GM21381 (cell line): ENCODE measurements at regions not wholly inside any gene's neighbourhood (a gene's known extent, or its start where the extent isn't known, plus 50 kb on each side); places are given as distances from the start of the nearest gene placed in this dataset.
"Not testable (repeated sequence)": the region's sequence is repeated elsewhere in the genome, so short reads cannot be mapped to it uniquely, and the experiment has no call there.

Experiments used
- ATAC-seq: cut with Tn5 transposase; IDR thresholded peaks from one replicate; pipeline ENCODE4 v1.9.1; 2021; ENCODE audit warnings: mild to moderate bottlenecking, moderate library complexity; ENCODE audit not compliant: unreplicated experiment

DNA sequence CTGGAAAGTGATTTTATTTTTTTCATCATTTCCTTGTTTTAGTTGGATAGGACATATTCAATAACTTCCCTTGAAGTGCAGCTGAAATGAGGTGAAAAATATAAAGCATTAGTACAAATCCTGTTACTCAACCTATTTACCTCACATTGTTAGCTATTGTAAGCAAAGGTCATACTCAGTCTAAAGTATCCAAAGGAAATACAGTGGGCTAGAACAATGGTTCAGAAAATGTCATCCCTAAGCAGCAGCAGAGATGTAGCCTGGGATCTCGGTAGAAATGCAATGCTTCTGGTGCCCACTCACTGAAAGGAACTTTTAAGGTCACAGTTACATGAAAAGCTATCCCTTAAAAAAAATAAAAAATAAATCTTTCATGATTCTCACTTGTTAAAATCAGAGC, 300.6 kb downstream of the PPP4R3C start:
- no peak for ATAC-seq

GRCh38 chrX:27156921-27157320, 306.2 kb downstream of the PPP4R3C start:
- ATAC-seq, result not testable (repeated sequence)

- ATAC-seq, result no peak
Observed at GRCh38 chrX:27136325-27136724, 326.8 kb downstream of the PPP4R3C start.

GRCh38 chrX:27132862-27133261, 330.3 kb downstream of the PPP4R3C start:
- no peak for ATAC-seq

- ATAC-seq, result not testable (repeated sequence)
Observed at GRCh38 chrX:27087176-27087575, 376.0 kb downstream of the PPP4R3C start.

- ATAC-seq, result no peak
Observed at GRCh38 chrX:27086237-27086636, 376.9 kb downstream of the PPP4R3C start.

GRCh38 chrX:27085346-27085745, 377.8 kb downstream of the PPP4R3C start:
- no peak for ATAC-seq

DNA sequence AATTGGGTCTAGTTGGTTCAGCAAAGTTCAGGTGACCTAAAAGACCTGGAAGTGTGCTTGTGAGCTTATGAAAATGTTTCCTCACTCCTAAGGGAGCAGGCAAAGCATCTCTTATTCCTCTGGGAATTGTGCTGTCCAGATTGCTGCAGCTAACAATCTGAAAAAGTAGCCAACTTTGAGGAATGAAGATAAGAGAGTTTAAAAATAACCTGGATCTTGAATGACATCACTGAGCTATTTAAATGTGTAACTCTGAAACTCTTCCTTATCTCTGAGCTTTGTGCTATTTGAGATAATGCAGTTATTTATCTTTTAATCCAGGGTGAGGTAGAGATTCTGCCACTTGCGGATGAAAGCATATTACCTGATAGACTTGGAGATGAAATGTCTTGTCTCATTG, 384.8 kb downstream of the PPP4R3C start:
- no peak for ATAC-seq

DNA sequence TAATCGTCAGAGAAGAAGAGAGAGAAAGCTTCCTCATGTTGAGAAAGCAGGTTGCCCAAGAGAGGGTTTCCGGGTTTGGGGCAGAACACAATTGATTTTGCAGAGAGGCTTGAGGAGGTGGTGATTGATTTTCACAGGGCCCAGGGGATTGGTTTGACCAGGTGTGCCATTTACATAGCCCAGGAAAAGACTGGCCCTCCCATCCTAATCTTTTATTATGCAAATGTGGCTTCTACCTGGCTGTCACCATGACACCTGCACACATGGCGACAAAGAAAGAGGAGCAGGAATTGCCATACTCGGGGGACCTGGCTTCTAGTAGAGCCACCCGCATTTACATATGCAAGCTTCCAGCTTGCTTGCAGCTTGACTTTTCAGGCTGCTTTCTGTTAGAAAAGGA, 405.3 kb downstream of the PPP4R3C start:
- no peak for ATAC-seq

GRCh38 chrX:27039332-27039731, 423.8 kb downstream of the PPP4R3C start:
- no peak for ATAC-seq

- ATAC-seq, result no peak
Observed at GRCh38 chrX:27008486-27008885, 454.7 kb downstream of the PPP4R3C start.

DNA sequence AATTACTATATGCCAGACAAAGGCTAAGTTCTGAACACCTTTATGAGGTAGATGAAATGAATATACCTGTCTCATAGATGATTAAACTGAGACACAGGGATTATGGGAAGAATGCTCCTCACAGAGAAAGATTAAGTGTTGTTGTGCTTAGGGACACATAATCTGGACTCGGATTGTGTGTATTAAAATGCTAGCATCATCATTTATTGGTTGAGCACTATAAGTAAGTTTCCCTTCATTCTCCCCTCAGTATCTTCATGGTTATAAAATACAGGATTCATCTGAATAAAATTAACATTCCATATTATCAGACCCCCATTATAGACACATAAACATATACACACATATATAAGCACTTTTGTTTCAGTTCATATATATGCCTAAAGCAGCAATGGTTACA, 463.5 kb downstream of the PPP4R3C start:
- no peak for ATAC-seq

DNA sequence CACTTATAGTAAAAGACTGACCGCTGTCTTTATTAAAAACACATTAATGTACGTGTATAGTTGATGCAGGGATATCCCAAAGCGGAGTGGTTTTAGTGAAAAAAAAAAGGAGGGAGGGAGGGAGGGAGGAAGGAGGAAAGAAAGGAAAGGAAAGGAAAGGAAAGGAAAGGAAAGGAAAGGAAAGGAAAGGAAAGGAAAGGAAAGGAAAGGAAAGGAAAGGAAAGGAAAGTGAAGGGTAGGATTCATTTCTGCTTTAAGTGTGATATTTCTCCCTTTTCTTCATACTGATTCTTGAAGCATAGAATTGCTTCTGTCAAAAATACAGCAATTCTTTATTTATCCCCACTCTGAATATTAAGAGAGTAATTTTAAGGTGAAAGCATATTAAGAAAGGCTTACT, 504.9 kb downstream of the PPP4R3C start:
- no peak for ATAC-seq

DNA sequence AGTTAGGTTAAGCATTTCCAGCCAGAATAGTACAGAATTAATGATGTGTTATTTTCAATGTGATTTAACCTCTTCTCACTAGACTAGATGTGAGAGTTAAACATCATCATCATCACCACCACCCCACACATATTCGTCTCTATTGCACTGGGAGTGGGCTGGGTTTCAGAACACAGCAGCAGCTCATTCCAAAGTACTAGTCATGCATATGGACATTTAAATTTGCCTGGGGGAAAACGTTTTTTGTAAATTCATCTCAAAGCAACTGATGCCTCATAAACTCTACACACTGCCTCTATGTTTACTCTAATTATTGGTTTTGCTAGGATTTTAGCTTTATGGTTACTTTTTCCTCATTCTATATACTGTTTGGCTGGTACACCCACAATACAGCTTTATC, 509.1 kb downstream of the PPP4R3C start:
- ATAC-seq, result no peak

- no peak for ATAC-seq
Observed at GRCh38 chrX:26952213-26952612, 510.9 kb downstream of the PPP4R3C start.

DNA sequence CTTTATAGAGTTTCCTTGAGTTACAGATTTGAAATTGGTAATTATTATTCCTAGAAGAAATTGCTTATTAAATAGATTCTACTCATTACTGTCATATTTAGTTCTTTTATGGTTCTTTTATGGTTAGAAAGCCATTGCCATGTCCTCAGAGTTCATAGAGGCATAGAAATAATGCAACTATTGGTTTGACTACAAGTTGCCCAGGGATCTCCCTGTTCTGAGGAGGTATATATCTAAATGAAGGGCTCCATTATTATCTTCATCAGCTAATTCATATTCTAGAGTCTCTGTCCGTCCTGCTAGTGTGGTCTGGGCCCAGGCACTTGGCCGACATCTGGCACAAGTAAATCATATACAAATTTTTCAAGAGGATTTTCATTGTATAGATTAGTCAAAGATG, 535.7 kb downstream of the PPP4R3C start:
- no peak for ATAC-seq

DNA sequence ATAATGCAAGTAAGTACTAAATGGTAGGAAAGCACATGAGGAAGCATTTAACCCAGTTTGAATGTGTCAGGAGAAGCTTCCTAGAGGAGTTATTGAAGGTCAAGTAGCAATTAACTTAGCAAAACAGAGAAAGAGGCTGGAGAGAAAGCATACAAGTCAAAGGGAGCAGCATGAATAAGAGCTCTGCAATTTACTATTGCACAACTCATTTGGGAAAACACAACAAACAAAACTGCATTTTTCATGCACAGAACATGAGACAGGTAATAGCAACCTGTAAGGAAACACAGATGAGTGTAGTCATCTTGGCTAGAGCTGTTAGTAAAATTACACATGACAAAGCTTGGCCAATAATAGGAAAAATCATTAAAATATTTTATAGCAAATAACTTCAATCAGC, 538.1 kb downstream of the PPP4R3C start:
- ATAC-seq, result no peak

DNA sequence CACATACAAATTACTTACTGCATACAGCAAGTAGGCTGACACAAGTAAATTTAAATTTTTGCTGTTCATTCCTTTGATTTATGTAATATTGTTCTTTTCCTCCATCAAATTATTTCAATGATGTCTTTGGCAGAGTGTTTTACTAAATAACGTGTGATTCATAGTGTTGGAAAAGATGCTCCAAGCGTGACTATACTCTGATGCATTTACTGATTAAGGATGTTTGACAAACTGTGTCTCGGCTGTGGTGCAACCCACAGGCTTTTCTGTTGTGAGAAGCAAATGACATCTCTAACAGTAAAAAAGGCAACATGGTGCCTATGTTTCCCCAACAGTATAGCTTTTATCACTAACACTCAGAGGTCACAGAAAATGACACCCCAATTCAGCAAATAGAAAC, 540.9 kb downstream of the PPP4R3C start:
- no peak for ATAC-seq

- no peak for ATAC-seq
Observed at GRCh38 chrX:26918631-26919030, 544.5 kb downstream of the PPP4R3C start.

DNA sequence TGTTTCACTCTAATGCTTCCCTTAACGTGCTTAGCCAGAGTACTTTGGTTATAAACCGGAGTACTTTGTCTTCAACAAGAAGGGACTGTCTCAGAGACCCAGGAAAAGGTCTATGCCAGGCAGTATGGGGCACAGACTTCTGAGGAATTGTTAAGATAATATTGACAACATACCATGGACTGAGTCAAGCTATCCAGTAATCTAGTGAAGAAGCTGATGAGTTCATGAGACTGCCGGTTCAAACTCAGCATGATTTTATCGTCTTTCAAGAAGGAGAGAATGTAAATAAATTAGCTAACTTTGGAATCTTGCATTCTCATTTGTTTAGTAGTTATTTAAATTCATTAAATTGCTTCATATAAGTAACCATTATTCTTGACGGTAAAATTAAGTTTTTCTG, 546.1 kb downstream of the PPP4R3C start:
- no peak for ATAC-seq

GRCh38 chrX:26915064-26915463, 548.1 kb downstream of the PPP4R3C start:
- ATAC-seq, result no peak

DNA sequence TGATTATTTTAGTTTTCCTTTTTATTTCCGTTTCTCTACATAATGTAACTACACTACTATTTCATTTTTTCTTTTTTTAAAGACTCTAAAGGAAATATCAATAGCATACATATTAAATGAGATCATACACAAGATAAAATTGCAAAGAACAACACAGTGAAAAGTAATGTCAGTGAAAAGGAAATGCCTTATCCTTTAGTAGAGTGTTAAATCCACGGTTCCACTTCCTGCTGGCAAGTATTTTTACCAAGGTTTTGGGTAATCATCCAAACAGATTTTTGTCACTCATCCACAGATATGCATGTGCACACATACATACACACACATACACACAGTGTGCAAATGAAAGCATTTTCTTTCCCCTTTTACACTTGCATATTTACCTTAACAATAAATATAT, 548.9 kb downstream of the PPP4R3C start:
- ATAC-seq, result no peak

DNA sequence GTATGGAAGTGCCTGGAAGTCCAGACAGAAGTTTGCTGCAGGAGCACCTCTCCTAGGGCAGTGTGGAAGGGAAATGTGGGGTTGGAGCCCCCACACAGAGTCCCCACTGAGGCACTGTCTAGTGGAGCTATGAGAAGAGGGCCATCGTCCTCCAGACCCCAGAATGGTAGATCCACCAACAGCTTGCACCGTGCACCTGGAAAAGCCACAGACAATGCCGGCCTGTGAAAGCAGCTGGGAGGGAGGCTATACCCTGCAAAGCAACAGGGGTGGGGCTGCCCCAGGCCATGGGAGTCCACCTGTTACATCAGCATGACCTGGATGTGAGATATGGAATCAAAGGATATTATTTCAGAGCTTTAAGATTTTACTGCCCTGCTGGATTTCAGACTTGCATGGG, 551.4 kb downstream of the PPP4R3C start:
- not testable (repeated sequence) for ATAC-seq

DNA sequence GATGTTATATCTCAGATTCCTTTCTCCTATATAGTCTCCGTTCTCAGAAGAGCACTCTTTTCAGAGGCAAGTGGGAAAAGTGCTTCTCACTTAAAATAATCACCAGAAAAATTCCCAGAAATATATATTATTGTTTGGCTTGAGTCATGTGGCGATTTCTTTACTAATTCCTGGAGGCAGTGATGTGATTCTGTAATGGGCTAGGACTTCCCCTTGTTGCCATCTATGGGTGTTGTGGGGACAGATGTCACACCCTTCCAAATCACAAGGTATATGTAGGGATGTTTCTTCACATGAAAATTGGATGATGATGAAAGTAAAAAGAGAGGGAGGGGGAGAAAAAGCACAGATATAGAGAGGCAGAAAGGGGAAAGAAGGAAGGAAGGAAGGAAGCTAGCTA, 553.4 kb downstream of the PPP4R3C start:
- ATAC-seq, result no peak
